HepG2 (cell line): ENCODE measurements at regions not wholly inside any gene's neighbourhood (a gene's known extent, or its start where the extent isn't known, plus 50 kb on each side); places are given as distances from the start of the nearest gene placed in this dataset.

ENCODE experiments used
- ATAC-seq: fragments of 200-7000 bp; cut with Tn5 transposase; 3 replicates; pipeline ENCODE4 v1.9.1; 2020; ENCODE audit warnings: mild to moderate bottlenecking, moderate library complexity
- BruUV-seq: library from RNA; stranded (reverse); fragments of 400-500 nt; replicated peaks from 2 replicates; lab custom pipeline; 2021; lab: Mats Ljungman, UMichigan
- CTCF ChIA-PET: fragments of 300-600 bp; formaldehyde crosslinking; extraction: SDS; loops from one replicate; lab custom pipeline; 2021; ENCODE audit warnings: low total read pairs, inconsistent platforms, low intra/inter-chr PET ratio; lab: Yijun Ruan, JAX
- POLR2A ChIA-PET: fragments of 350-600 bp; sonication (Branson Sonifier 250); formaldehyde crosslinking; loops from one replicate; lab custom pipeline; 2020; ENCODE audit warnings: antibody characterized with exemption, inconsistent platforms; lab: Yijun Ruan, JAX
- DNase-seq: peaks from one replicate; pipeline ENCODE4 v3.0.0-alpha.2; 2015; ENCODE audit warnings: low spot score
- FAIRE-seq: peaks from 3 replicates; lab custom pipeline; 2011; peaks lifted over from hg19 to GRCh38; lab: Jason Lieb, UNC
- H2AFZ ChIP-seq: one replicate; pipeline ENCODE4 v1.6.1; 2011; ENCODE audit warnings: low read length, inconsistent platforms
- H3K27ac ChIP-seq: fragments of 300-600 bp; 3 replicates; pipeline ENCODE4 v1.8.0; 2011; ENCODE audit warnings: mixed run types, mild to moderate bottlenecking, mixed read lengths, low read length, inconsistent platforms; ENCODE audit not compliant: insufficient read depth; ENCODE audit errors: extremely low read length
- H3K27me3 ChIP-seq, 2 experiments: fragments of 200-600 bp in 1 of 2; 2 replicates in 1 of 2; 3 replicates in 1 of 2; pipeline versions ENCODE4 v1.6.0 to v1.8.0; 2011; ENCODE audit warnings: low read length in 2 of 2, mild to moderate bottlenecking in 2 of 2, moderate library complexity in 2 of 2, inconsistent platforms in 1 of 2; ENCODE audit not compliant: insufficient read depth in 2 of 2, control insufficient read depth in 1 of 2
- H3K36me3 ChIP-seq, 2 experiments: fragments of 200-600 bp in 1 of 2; replicated peaks in 1 of 2; 2 replicates in 1 of 2; 3 replicates in 1 of 2; pipeline versions ENCODE4 v1.5.1 to v1.8.0; 2011; ENCODE audit warnings: low read length in 2 of 2, inconsistent platforms in 1 of 2; ENCODE audit not compliant: insufficient read depth in 2 of 2, control insufficient read depth in 1 of 2
- H3K4me1 ChIP-seq: 2 replicates; pipeline ENCODE4 v1.5.1; 2012; ENCODE audit warnings: low read length, inconsistent platforms; ENCODE audit not compliant: insufficient read depth
- H3K4me2 ChIP-seq: 2 replicates; pipeline ENCODE4 v1.6.0; 2011; ENCODE audit warnings: low read depth, low read length, inconsistent platforms
- H3K4me3 ChIP-seq, 3 experiments: fragments of 200-600 bp in 1 of 3; sonication (generic), shearing (Covaris generic) in 1 of 3; replicated peaks in 1 of 3; 2 replicates each; pipeline ENCODE4 v1.5.1; 2011 to 2016; ENCODE audit warnings: low read length in 3 of 3, inconsistent platforms in 2 of 3, low read depth in 2 of 3, mild to moderate bottlenecking in 2 of 3, control low read depth in 1 of 3, mixed read lengths in 1 of 3; ENCODE audit not compliant: insufficient read depth in 1 of 3
- H3K79me2 ChIP-seq: one replicate; pipeline ENCODE4 v1.6.1; 2011; ENCODE audit warnings: low read length, inconsistent platforms; ENCODE audit not compliant: insufficient read depth
- H3K9ac ChIP-seq: 2 replicates; pipeline ENCODE4 v1.6.0; 2011; ENCODE audit warnings: mild to moderate bottlenecking, low read depth, low read length, inconsistent platforms; ENCODE audit not compliant: insufficient read depth
- H3K9me3 ChIP-seq: 2 replicates; pipeline ENCODE4 v1.5.1; 2012; ENCODE audit warnings: mild to moderate bottlenecking, low read length
- H4K20me1 ChIP-seq: 2 replicates; pipeline ENCODE4 v1.6.0; 2011; ENCODE audit warnings: inconsistent platforms, mild to moderate bottlenecking, low read length, moderate library complexity; ENCODE audit not compliant: insufficient read depth
- AKNA ChIP-seq: sonication (generic); formaldehyde crosslinking; IDR thresholded peaks from 2 replicates; pipeline ENCODE4 v1.4.0; 2020; ENCODE audit warnings: missing genetic modification reagents, borderline replicate concordance
- KLF13 ChIP-seq: sonication (generic); formaldehyde crosslinking; IDR thresholded peaks from 2 replicates; pipeline ENCODE4 v1.4.0; 2020; ENCODE audit warnings: mild to moderate bottlenecking, missing genetic modification reagents
- ZNF574 ChIP-seq: sonication (generic); formaldehyde crosslinking; IDR thresholded peaks from 2 replicates; pipeline ENCODE4 v1.4.0; 2020; ENCODE audit warnings: missing genetic modification reagents
- ZNF891 ChIP-seq: sonication (generic); formaldehyde crosslinking; IDR thresholded peaks from 2 replicates; pipeline ENCODE4 v1.5.0; 2020; ENCODE audit warnings: mild to moderate bottlenecking, missing genetic modification reagents
- WGBS: methylation state at CpG from one replicate; pipeline ENCODE4 v1.1.6; 2017; ENCODE audit warnings: low lambda C conversion rate; 5-methylcytosine and 5-hydroxymethylcytosine counted together
- in situ Hi-C: cut with HindIII; loops from 2 replicates; pipeline ENCODE4 v1.10.0; 2017; ENCODE audit warnings: low pct_unique_long_range_greater_than_20kb; ENCODE audit not compliant: extremely low pct_ligation_motif_present
- intact Hi-C: fragments of 100-400 bp; cut with micrococcal nuclease; formaldehyde crosslinking; loops from one replicate; pipeline ENCODE4 v1.10.0; 2022; ENCODE audit not compliant: unreplicated experiment

- no peaks in the 10 kb centered on the region for H3K36me3 ChIP-seq
- no peaks in the 10 kb centered on the region for H4K20me1 ChIP-seq
- H3K9me3 ChIP-seq, result peaks cover 82% of the 10 kb centered on the region
- in situ Hi-C loops (no loop called here), intact Hi-C loops (no loop called here)
- no peak overlapping the region for H3K27ac ChIP-seq
- no peak overlapping the region for H3K4me3 ChIP-seq
- peaks cover 0 to 1% of the 10 kb centered on the region in 2 experiments; a peak in 1 of 5 replicates for H3K27me3 ChIP-seq
- no peak overlapping the region for H3K4me2 ChIP-seq
- POLR2A ChIA-PET, result no interaction called here
- no peaks in the 10 kb centered on the region for H3K79me2 ChIP-seq
- no peak overlapping the region for H2AFZ ChIP-seq
- CTCF ChIA-PET, result no interaction called here
- DNase-seq (no peak), ATAC-seq (no peak), FAIRE-seq (no peak)
- 4% methylated on average over 4 of the region's 4 CpGs for WGBS
- BruUV-seq, result no TSS peak
- H3K9ac ChIP-seq, result no peak overlapping the region
- TF ChIP-seq ZNF891 (CRISPR knock-in tag), result no peak
- no peak for TF ChIP-seq KLF13
- no peak for TF ChIP-seq ZNF574
- TF ChIP-seq AKNA (CRISPR knock-in tag), result no peak
- H3K4me1 ChIP-seq, result no peaks in the 10 kb centered on the region
These were observed 433.2 kb upstream of the ADAMTS5 start for GRCh38 chr21:27400045-27400444.
